Activated B cell treated with CpG ODN at 0.5 μM for 24 hours (primary cell): ENCODE measurements at regions not wholly inside any gene's neighbourhood (a gene's known extent, or its start where the extent isn't known, plus 50 kb on each side); places are given as distances from the start of the nearest gene placed in this dataset.

ENCODE experiments used
- ATAC-seq: fragments of 200-7000 bp; cut with Tn5 transposase; one replicate; pipeline ENCODE4 v1.10.0; 2021; ENCODE audit warnings: low read depth, mild to moderate bottlenecking, moderate library complexity
- CTCF ChIA-PET: fragments of 350-600 bp; sonication (Branson Sonifier 250); formaldehyde crosslinking; loops from one replicate; lab custom pipeline; 2021; ENCODE audit warnings: antibody characterized with exemption; lab: Charles Lee
- POLR2A ChIA-PET: fragments of 350-600 bp; sonication (Branson Sonifier 250); formaldehyde crosslinking; loops from one replicate; lab custom pipeline; 2021; ENCODE audit warnings: antibody characterized with exemption; lab: Charles Lee
- DNase-seq: peaks from one replicate; pipeline ENCODE4 v3.0.0; 2022
- H3K27ac Mint-ChIP-seq: one replicate; pipeline ENCODE4 v1.8.0; 2020; ENCODE audit warnings: mixed read lengths
- H3K27me3 Mint-ChIP-seq: one replicate; pipeline ENCODE4 v1.8.0; 2021; ENCODE audit warnings: mixed read lengths
- H3K36me3 Mint-ChIP-seq: one replicate; pipeline ENCODE4 v1.8.0; 2021; ENCODE audit warnings: low read depth, mixed read lengths
- H3K4me1 Mint-ChIP-seq: one replicate; pipeline ENCODE4 v1.8.0; 2021; ENCODE audit warnings: mixed read lengths
- H3K4me3 Mint-ChIP-seq: one replicate; pipeline ENCODE4 v1.8.0; 2020; ENCODE audit warnings: mild to moderate bottlenecking, mixed read lengths
- H3K9me3 Mint-ChIP-seq: one replicate; pipeline ENCODE4 v1.8.0; 2020; ENCODE audit warnings: mixed read lengths
- intact Hi-C: fragments of 100-400 bp; cut with micrococcal nuclease; formaldehyde crosslinking; loops from one replicate; pipeline ENCODE4 v1.15.1; 2024
- TF ChIP-seq, protein P1 (sequence below): fragments of 200-600 bp; IDR thresholded peaks from one replicate; pipeline ENCODE4 v1.8.0; 2022; ENCODE audit warnings: antibody characterized with exemption, mild to moderate bottlenecking

DNA sequence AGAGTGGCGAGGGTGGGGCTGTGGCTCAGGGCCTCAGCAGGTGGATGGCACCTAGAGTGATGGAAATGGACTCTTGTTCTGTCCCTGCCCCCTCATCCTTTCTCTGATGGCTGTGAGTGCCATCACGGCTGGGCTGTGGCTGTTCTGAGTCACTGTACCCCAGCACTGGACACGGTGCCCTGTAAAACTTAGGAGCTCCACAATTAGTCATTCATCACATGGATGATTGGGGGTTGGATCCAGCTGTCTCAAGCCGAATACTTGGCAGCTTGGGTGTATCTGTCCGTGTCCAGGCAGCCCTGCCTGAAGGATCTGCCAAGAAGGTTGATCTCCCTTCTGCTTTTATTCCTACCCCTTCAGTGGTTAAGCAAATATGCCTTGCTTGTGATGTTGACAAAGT lies 295.5 kb upstream of the EEF2KMT start:
- H3K27me3 Mint-ChIP-seq, result peaks cover 3% of the 10 kb centered on the region
- H3K4me1 Mint-ChIP-seq, result no peaks in the 10 kb centered on the region
- DNase-seq (no peak), ATAC-seq (no peak)
- peaks cover 3% of the 10 kb centered on the region for H3K9me3 Mint-ChIP-seq
- H3K36me3 Mint-ChIP-seq, result no peaks in the 10 kb centered on the region
- TF ChIP-seq, protein P1, sequence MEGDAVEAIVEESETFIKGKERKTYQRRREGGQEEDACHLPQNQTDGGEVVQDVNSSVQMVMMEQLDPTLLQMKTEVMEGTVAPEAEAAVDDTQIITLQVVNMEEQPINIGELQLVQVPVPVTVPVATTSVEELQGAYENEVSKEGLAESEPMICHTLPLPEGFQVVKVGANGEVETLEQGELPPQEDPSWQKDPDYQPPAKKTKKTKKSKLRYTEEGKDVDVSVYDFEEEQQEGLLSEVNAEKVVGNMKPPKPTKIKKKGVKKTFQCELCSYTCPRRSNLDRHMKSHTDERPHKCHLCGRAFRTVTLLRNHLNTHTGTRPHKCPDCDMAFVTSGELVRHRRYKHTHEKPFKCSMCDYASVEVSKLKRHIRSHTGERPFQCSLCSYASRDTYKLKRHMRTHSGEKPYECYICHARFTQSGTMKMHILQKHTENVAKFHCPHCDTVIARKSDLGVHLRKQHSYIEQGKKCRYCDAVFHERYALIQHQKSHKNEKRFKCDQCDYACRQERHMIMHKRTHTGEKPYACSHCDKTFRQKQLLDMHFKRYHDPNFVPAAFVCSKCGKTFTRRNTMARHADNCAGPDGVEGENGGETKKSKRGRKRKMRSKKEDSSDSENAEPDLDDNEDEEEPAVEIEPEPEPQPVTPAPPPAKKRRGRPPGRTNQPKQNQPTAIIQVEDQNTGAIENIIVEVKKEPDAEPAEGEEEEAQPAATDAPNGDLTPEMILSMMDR, result no peak
- ChIA-PET CTCF (no interaction called here), POLR2A (no interaction called here)
- intact Hi-C loops, result no loop called here
- no peak overlapping the region for H3K4me3 Mint-ChIP-seq
- no peak overlapping the region for H3K27ac Mint-ChIP-seq

GRCh38 chr16:5386989-5387388 lies 289.4 kb upstream of the EEF2KMT start:
- Mint-ChIP-seq H3K4me3 (no peak overlapping the region), H3K36me3 (no peaks in the 10 kb centered on the region), H3K27me3 (no peaks in the 10 kb centered on the region), H3K9me3 (peaks cover 8% of the 10 kb centered on the region), H3K27ac (no peak overlapping the region), H3K4me1 (no peaks in the 10 kb centered on the region)
- ChIA-PET CTCF (no interaction called here), POLR2A (no interaction called here)
- ATAC-seq (no peak), DNase-seq (no peak)
- intact Hi-C loops, result no loop called here
- TF ChIP-seq, protein P1, result no peak

GRCh38 chr16:5385811-5386210 lies 288.2 kb upstream of the EEF2KMT start:
- DNase-seq (no peak), ATAC-seq (no peak)
- Mint-ChIP-seq H3K4me3 (no peak overlapping the region), H3K27me3 (no peaks in the 10 kb centered on the region), H3K27ac (no peak overlapping the region), H3K36me3 (no peaks in the 10 kb centered on the region), H3K4me1 (no peaks in the 10 kb centered on the region), H3K9me3 (peaks cover 6% of the 10 kb centered on the region)
- ChIA-PET CTCF (no interaction called here), POLR2A (no interaction called here)
- TF ChIP-seq, protein P1, result no peak
- intact Hi-C loops, result no loop called here

GRCh38 chr16:5385115-5385514 lies 287.5 kb upstream of the EEF2KMT start:
- no peaks in the 10 kb centered on the region for H3K27me3 Mint-ChIP-seq
- no peak overlapping the region for H3K27ac Mint-ChIP-seq
- H3K9me3 Mint-ChIP-seq, result peaks cover 6% of the 10 kb centered on the region
- CTCF ChIA-PET, result no interaction called here
- ATAC-seq, result no peak
- intact Hi-C loops, result no loop called here
- DNase-seq, result no peak
- H3K4me1 Mint-ChIP-seq, result no peaks in the 10 kb centered on the region
- POLR2A ChIA-PET, result no interaction called here
- TF ChIP-seq, protein P1, result no peak
- H3K4me3 Mint-ChIP-seq, result no peak overlapping the region
- H3K36me3 Mint-ChIP-seq, result no peaks in the 10 kb centered on the region

GRCh38 chr16:5383737-5384136 lies 286.1 kb upstream of the EEF2KMT start:
- Mint-ChIP-seq H3K9me3 (peaks cover 6% of the 10 kb centered on the region), H3K36me3 (no peaks in the 10 kb centered on the region), H3K27ac (no peak overlapping the region), H3K4me3 (no peak overlapping the region), H3K4me1 (no peaks in the 10 kb centered on the region), H3K27me3 (no peaks in the 10 kb centered on the region)
- ATAC-seq (no peak), DNase-seq (no peak)
- TF ChIP-seq, protein P1, result no peak
- intact Hi-C loops, result no loop called here
- CTCF ChIA-PET, result no interaction called here
- POLR2A ChIA-PET, result no interaction called here
